ENCODE measurements at regions not wholly inside any gene's neighbourhood (a gene's known extent, or its start where the extent isn't known, plus 50 kb on each side); places are given as distances from the start of the nearest gene placed in this dataset.

DNA sequence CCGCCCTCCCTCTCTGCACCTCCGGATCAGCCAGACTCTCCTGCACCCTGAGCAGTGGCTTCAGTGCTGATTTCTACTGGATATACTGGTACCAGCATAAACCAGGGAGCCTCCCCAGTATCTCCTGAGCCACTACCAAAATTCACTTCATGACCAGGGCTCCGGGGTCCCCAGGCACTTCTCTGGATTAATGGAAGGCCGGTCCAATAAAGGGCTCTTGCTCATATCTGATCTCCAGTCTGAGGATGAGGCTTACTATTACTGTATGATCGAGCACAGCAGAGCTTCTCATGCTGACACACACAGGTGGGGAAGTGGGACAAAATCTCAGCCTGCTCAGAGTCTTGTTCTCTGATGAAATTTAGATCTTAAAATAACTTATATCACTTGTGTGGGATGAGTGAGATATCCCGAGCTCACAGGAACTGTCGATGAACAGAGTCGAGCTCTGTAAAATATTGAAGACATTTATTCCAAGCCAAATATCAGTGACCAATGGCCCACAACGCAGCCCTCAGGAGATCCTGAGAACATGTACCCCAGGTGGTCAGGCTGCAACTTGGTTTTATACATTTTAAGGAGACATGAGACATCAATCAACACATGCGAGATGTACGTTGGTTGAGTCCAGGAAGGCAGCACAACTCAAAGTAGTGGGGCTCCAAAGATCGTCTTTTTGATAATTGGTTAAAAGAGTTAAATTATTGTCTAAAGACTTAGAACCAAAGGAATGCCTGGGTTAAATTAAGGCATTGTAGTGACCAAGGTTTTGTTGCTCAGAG is 93.0 kb upstream of the TOP3B start:
- Histone ChIP-seq H3K27ac (ENCODE audit: low read depth, low read length) (no peak overlapping the region), H3K4me3 (ENCODE audit: low read depth, low read length) (no peak overlapping the region), H3K27me3 (ENCODE audit: control insufficient read depth, insufficient read depth, low read length) (peaks cover 10% of the 10 kb centered on the region), H3K9me3 (ENCODE audit: control insufficient read depth, insufficient read depth, low read length) (no peaks in the 10 kb centered on the region)
- TF ChIP-seq, protein P1, sequence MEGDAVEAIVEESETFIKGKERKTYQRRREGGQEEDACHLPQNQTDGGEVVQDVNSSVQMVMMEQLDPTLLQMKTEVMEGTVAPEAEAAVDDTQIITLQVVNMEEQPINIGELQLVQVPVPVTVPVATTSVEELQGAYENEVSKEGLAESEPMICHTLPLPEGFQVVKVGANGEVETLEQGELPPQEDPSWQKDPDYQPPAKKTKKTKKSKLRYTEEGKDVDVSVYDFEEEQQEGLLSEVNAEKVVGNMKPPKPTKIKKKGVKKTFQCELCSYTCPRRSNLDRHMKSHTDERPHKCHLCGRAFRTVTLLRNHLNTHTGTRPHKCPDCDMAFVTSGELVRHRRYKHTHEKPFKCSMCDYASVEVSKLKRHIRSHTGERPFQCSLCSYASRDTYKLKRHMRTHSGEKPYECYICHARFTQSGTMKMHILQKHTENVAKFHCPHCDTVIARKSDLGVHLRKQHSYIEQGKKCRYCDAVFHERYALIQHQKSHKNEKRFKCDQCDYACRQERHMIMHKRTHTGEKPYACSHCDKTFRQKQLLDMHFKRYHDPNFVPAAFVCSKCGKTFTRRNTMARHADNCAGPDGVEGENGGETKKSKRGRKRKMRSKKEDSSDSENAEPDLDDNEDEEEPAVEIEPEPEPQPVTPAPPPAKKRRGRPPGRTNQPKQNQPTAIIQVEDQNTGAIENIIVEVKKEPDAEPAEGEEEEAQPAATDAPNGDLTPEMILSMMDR (IDR thresholded peaks at IDR 0.05; ENCODE audit: low read depth, low read length): no peak
- ChIA-PET POLR2A (interaction anchor here (0.9 kb wide), 1 partner anchor 36 kb away, joined by 3 read pairs; no protein-coding TSS in a partner anchor), CTCF (no interaction called here)
- no peak for DNase-seq (ENCODE audit: low read depth, low spot score)

DNA sequence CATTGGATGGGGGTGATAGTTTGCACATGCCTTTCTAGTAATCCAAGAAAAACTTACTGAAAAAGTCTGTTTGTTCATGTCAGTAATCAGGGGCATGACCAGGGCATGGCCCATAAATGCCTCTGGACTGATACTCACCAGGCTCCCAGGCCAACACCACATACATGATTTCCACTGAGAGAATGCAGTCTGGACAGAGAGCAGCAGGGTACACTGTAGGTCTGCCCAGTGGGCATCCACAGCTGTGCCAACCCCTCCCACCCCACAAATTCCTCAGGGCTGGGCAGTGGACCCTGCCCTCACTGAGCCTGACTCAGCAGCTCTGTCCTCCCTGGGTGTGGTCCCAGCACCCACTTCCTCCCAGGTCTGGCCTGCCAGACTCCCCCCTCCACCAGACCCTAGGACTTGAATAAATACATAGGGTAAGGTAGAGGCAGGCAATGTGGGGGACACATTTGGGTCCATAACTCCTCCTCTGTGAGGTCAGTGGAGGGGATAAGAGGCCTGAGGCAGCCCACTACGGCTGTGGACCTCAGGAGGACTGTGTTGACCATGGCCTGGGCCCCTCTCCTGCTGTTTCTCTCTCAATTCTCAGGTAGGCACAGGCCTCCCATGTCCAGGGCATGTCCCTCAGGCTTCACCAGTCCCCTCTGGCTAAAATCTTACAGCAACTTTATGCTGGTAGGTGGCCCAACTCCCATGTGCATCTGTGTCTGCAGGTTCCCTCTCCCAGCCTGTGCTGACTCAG is 92.2 kb upstream of the TOP3B start:
- Histone ChIP-seq H3K27ac (ENCODE audit: low read depth, low read length) (no peak overlapping the region), H3K4me3 (ENCODE audit: low read depth, low read length) (no peak overlapping the region), H3K27me3 (ENCODE audit: control insufficient read depth, insufficient read depth, low read length) (peaks cover 14% of the 10 kb centered on the region), H3K9me3 (ENCODE audit: control insufficient read depth, insufficient read depth, low read length) (no peaks in the 10 kb centered on the region)
- TF ChIP-seq, protein P1 (IDR thresholded peaks at IDR 0.05; ENCODE audit: low read depth, low read length): no peak
- no peak for DNase-seq (ENCODE audit: low read depth, low spot score)
- POLR2A ChIA-PET: no interaction called here
- CTCF ChIA-PET: interaction anchor here (0.5 kb wide), 1 partner anchor 17 kb away, joined by 7 read pairs; no protein-coding TSS in a partner anchor

DNA sequence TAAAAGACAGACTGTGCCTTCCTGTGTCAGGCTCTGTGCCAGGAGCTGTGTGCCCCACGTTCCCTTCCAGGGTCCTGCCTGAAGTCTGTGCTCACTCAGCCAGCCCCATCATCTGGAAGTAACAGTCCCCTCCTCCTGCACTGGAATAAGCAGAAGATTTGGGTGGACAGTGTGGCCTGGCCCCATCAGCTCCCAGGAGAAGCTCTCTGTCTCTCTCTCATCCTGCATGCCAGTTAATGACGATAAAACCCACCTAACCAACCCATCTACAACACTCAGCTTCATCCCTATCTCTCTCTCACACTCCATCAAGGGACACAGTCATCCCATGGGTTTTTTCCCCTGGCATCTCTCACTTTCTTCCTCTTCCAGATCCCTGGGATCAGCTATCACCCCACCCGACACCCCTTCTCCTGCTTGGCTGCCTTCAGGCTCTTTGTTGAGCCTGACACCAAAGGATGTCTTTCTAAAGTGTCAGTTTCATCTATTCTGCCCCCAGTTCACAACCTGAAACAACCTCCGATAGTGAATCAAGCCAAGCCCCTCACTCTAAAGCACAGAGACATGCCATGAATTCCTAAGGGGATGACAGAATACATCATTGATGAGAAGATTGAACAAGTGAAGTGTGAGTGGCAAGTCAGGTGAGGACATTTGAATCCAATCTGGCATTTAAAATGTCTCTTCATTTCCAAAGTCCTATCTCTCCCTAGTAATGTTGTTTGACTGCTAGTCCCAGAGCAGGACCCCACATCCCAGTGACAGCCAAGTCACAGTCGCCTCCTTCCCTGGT is 91.4 kb upstream of the TOP3B start:
- no peaks in the 10 kb centered on the region for H3K9me3 ChIP-seq (ENCODE audit: control insufficient read depth, insufficient read depth, low read length)
- no peak overlapping the region for H3K4me3 ChIP-seq (ENCODE audit: low read depth, low read length)
- TF ChIP-seq, protein P1 (IDR thresholded peaks at IDR 0.05; ENCODE audit: low read depth, low read length): no peak
- peaks cover 9% of the 10 kb centered on the region for H3K27me3 ChIP-seq (ENCODE audit: control insufficient read depth, insufficient read depth, low read length)
- H3K27ac ChIP-seq (ENCODE audit: low read depth, low read length): no peak overlapping the region
- CTCF ChIA-PET: interaction anchor here (1.5 kb wide), 1 partner anchor 13 kb away, joined by 4 read pairs; no protein-coding TSS in a partner anchor
- no peak for DNase-seq (ENCODE audit: low read depth, low spot score)
- POLR2A ChIA-PET: no interaction called here

DNA sequence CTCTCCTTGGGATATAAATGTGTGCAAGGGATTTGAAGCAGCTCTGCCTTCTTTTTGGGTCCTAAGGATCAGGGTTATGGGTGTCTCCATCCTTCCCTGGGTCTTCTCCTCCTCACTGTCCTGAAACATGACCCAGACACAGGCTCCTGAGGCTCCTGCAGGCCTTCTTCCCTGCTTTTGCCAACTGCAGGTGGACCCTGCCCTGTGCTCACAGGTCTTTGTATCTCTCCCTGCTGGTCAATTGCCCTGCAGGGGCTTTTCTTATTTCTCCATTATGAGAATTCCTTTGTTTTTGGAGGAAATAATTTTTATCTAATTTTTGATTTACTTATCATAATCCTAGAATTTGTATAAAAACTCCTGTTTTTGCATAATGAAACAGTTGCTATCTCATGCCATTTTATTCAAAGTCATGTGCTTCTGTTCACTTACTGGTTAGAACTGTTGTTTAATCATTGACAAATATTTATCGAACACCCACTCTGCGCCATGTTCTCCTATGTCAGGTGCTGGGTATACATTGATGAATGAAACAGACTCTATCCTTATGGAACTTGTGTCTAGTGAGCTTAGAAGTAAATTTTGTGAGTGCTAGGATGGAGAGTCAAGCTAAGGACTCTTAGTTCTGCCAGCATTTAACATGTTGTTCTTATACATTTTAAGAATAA is 89.7 kb upstream of the TOP3B start:
- POLR2A ChIA-PET: no interaction called here
- Histone ChIP-seq H3K27ac (ENCODE audit: low read depth, low read length) (no peak overlapping the region), H3K4me3 (ENCODE audit: low read depth, low read length) (no peak overlapping the region), H3K9me3 (ENCODE audit: control insufficient read depth, insufficient read depth, low read length) (no peaks in the 10 kb centered on the region), H3K27me3 (ENCODE audit: control insufficient read depth, insufficient read depth, low read length) (peaks cover 17% of the 10 kb centered on the region)
- no peak for DNase-seq (ENCODE audit: low read depth, low spot score)
- CTCF ChIA-PET: interaction anchor here (1.0 to 1.5 kb wide), 2 partner anchors 11 kb away, joined by 3 to 4 read pairs; no protein-coding TSS in a partner anchor
- TF ChIP-seq, protein P1 (IDR thresholded peaks at IDR 0.05; ENCODE audit: low read depth, low read length): no peak
